Panc1 (cell line): ENCODE measurements at regions not wholly inside any gene's neighbourhood (a gene's known extent, or its start where the extent isn't known, plus 50 kb on each side); places are given as distances from the start of the nearest gene placed in this dataset.

Experiments used
- POLR2AphosphoS5 ChIP-seq: IDR thresholded peaks from 2 replicates; pipeline ENCODE4 v1.6.1; 2012; ENCODE audit warnings: mild to moderate bottlenecking, low read depth, low read length, moderate library complexity
- TCF7L2 ChIP-seq: IDR thresholded peaks from 2 replicates; pipeline ENCODE4 v1.6.1; 2011; ENCODE audit warnings: mild to moderate bottlenecking, low read depth, low read length, inconsistent platforms
- TF ChIP-seq, protein P1 (sequence below): fragments of 450-650 bp; IDR thresholded peaks from 2 replicates; pipeline ENCODE4 v1.5.1; 2017; ENCODE audit warnings: mild to moderate bottlenecking
- TF ChIP-seq, protein P2 (sequence below), 2 experiments: IDR thresholded peaks; 2 replicates each; pipeline ENCODE4 v1.6.1; 2011 to 2012; ENCODE audit warnings: low read depth in 2 of 2, control low read depth in 1 of 2, low read length in 1 of 2, mild to moderate bottlenecking in 1 of 2, moderate library complexity in 1 of 2; ENCODE audit not compliant: insufficient read depth in 1 of 2

DNA sequence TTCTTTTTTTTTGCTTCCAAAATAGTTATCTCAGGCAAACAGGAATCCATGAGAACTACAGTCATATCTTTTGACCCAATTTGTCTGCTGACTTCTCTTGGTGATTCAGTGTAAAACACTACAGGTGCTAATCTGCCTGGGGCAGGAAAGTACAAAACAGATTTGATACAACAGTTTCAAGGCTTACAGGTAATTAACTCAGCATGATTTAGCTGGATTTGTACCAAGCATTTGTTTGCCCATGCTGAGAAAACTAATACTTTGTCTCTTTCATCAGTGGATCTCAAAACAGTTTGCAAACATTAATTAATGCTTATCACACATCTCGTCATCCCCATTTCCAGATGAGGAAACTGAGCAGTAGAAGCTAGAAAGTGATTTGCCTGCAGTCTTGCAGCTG, 312.5 kb upstream of the SEMA6A start:
- TF ChIP-seq, protein P1, sequence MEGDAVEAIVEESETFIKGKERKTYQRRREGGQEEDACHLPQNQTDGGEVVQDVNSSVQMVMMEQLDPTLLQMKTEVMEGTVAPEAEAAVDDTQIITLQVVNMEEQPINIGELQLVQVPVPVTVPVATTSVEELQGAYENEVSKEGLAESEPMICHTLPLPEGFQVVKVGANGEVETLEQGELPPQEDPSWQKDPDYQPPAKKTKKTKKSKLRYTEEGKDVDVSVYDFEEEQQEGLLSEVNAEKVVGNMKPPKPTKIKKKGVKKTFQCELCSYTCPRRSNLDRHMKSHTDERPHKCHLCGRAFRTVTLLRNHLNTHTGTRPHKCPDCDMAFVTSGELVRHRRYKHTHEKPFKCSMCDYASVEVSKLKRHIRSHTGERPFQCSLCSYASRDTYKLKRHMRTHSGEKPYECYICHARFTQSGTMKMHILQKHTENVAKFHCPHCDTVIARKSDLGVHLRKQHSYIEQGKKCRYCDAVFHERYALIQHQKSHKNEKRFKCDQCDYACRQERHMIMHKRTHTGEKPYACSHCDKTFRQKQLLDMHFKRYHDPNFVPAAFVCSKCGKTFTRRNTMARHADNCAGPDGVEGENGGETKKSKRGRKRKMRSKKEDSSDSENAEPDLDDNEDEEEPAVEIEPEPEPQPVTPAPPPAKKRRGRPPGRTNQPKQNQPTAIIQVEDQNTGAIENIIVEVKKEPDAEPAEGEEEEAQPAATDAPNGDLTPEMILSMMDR: no peak
- TF ChIP-seq POLR2AphosphoS5 (no peak), TCF7L2 (no peak)
- TF ChIP-seq, protein P2, sequence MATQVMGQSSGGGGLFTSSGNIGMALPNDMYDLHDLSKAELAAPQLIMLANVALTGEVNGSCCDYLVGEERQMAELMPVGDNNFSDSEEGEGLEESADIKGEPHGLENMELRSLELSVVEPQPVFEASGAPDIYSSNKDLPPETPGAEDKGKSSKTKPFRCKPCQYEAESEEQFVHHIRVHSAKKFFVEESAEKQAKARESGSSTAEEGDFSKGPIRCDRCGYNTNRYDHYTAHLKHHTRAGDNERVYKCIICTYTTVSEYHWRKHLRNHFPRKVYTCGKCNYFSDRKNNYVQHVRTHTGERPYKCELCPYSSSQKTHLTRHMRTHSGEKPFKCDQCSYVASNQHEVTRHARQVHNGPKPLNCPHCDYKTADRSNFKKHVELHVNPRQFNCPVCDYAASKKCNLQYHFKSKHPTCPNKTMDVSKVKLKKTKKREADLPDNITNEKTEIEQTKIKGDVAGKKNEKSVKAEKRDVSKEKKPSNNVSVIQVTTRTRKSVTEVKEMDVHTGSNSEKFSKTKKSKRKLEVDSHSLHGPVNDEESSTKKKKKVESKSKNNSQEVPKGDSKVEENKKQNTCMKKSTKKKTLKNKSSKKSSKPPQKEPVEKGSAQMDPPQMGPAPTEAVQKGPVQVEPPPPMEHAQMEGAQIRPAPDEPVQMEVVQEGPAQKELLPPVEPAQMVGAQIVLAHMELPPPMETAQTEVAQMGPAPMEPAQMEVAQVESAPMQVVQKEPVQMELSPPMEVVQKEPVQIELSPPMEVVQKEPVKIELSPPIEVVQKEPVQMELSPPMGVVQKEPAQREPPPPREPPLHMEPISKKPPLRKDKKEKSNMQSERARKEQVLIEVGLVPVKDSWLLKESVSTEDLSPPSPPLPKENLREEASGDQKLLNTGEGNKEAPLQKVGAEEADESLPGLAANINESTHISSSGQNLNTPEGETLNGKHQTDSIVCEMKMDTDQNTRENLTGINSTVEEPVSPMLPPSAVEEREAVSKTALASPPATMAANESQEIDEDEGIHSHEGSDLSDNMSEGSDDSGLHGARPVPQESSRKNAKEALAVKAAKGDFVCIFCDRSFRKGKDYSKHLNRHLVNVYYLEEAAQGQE (IDR thresholded peaks at IDR 0.05; ENCODE audit: insufficient read depth in 1 of 2, low read depth in 2 of 2, low read length in 1 of 2): no peak
